C4-2B (cell line): ENCODE measurements at regions not wholly inside any gene's neighbourhood (a gene's known extent, or its start where the extent isn't known, plus 50 kb on each side); places are given as distances from the start of the nearest gene placed in this dataset.

Experiments
- CTCF ChIP-seq: fragments of 450-650 bp; conservative IDR thresholded peaks from 2 replicates; pipeline ENCODE4 v1.5.1; 2017; ENCODE audit warnings: mild to moderate bottlenecking
- ZFX ChIP-seq: fragments of 450-650 bp; IDR thresholded peaks from 2 replicates; pipeline ENCODE4 v1.6.1; 2017

- TF ChIP-seq CTCF, result no peak
- TF ChIP-seq ZFX, result no peak
Measured at GRCh38 chr6:149254253-149254652, 63.3 kb upstream of the TAB2 start.
